Astrocyte (in vitro differentiated cells and primary cell): ENCODE measurements at regions not wholly inside any gene's neighbourhood (a gene's known extent, or its start where the extent isn't known, plus 50 kb on each side); places are given as distances from the start of the nearest gene placed in this dataset.

Experiments
- DNase-seq: peaks from one replicate; pipeline ENCODE4 v3.0.0-alpha.2; 2010; ENCODE audit warnings: low read depth
- FAIRE-seq: peaks from 2 replicates; lab custom pipeline; 2011; peaks lifted over from hg19 to GRCh38; lab: Jason Lieb, UNC
- H2AFZ ChIP-seq: 2 replicates; pipeline ENCODE4 v1.6.0; 2012; ENCODE audit warnings: low read depth, low read length, inconsistent platforms
- H3K27ac ChIP-seq: 2 replicates; pipeline ENCODE4 v1.5.1; 2011; ENCODE audit warnings: low read depth, low read length, inconsistent platforms
- H3K27me3 ChIP-seq: 2 replicates; pipeline ENCODE4 v1.6.0; 2011; ENCODE audit warnings: low read length, inconsistent platforms; ENCODE audit not compliant: insufficient read depth
- H3K36me3 ChIP-seq: 2 replicates; pipeline ENCODE4 v1.5.1; 2011; ENCODE audit warnings: low read length, inconsistent platforms; ENCODE audit not compliant: insufficient read depth
- H3K4me1 ChIP-seq: 2 replicates; pipeline ENCODE4 v1.5.1; 2011; ENCODE audit warnings: low read length, inconsistent platforms; ENCODE audit not compliant: insufficient read depth
- H3K4me2 ChIP-seq: 2 replicates; pipeline ENCODE4 v1.6.0; 2012; ENCODE audit warnings: low read length, inconsistent platforms
- H3K4me3 ChIP-seq: 2 replicates; pipeline ENCODE4 v1.5.1; 2011; ENCODE audit warnings: low read depth, mild to moderate bottlenecking, low read length, inconsistent platforms; ENCODE audit not compliant: insufficient read depth
- H3K79me2 ChIP-seq: 2 replicates; pipeline ENCODE4 v1.6.0; 2012; ENCODE audit warnings: mild to moderate bottlenecking, low read length, inconsistent platforms; ENCODE audit not compliant: insufficient read depth
- H3K9ac ChIP-seq: 2 replicates; pipeline ENCODE4 v1.6.0; 2012; ENCODE audit warnings: mild to moderate bottlenecking, low read length, inconsistent platforms
- H3K9me3 ChIP-seq: 2 replicates; pipeline ENCODE4 v1.5.1; 2012; ENCODE audit warnings: low read depth, mild to moderate bottlenecking, low read length, inconsistent platforms; ENCODE audit not compliant: insufficient read depth
- H4K20me1 ChIP-seq: 2 replicates; pipeline ENCODE4 v1.6.0; 2012; ENCODE audit warnings: low read length, inconsistent platforms; ENCODE audit not compliant: insufficient read depth
- H3K27ac Mint-ChIP-seq: one replicate; pipeline ENCODE4 v1.8.0; 2021; ENCODE audit warnings: mild to moderate bottlenecking, mixed read lengths; ENCODE audit not compliant: unreplicated experiment
- H3K27me3 Mint-ChIP-seq: one replicate; pipeline ENCODE4 v1.8.0; 2021; ENCODE audit warnings: low read depth, mixed read lengths; ENCODE audit not compliant: unreplicated experiment
- H3K36me3 Mint-ChIP-seq: one replicate; pipeline ENCODE4 v1.8.0; 2021; ENCODE audit warnings: low read depth, mixed read lengths; ENCODE audit not compliant: unreplicated experiment
- H3K4me1 Mint-ChIP-seq: one replicate; pipeline ENCODE4 v1.8.0; 2021; ENCODE audit warnings: low read depth, mixed read lengths; ENCODE audit not compliant: unreplicated experiment
- H3K4me3 Mint-ChIP-seq: one replicate; pipeline ENCODE4 v1.8.0; 2021; ENCODE audit warnings: mild to moderate bottlenecking, moderate library complexity, mixed read lengths; ENCODE audit not compliant: unreplicated experiment
- H3K9me3 Mint-ChIP-seq: one replicate; pipeline ENCODE4 v1.8.0; 2021; ENCODE audit warnings: mild to moderate bottlenecking, mixed read lengths; ENCODE audit not compliant: unreplicated experiment
- EZH2 ChIP-seq: IDR thresholded peaks from 2 replicates; pipeline ENCODE4 v1.6.1; 2012; ENCODE audit warnings: mild to moderate bottlenecking, low read length, inconsistent platforms; ENCODE audit not compliant: insufficient read depth
- TF ChIP-seq, protein P1 (sequence below): IDR thresholded peaks from 2 replicates; pipeline ENCODE4 v1.5.1; 2011; ENCODE audit warnings: low read depth, mild to moderate bottlenecking, inconsistent platforms, low read length, moderate library complexity; ENCODE audit not compliant: insufficient read depth

DNA sequence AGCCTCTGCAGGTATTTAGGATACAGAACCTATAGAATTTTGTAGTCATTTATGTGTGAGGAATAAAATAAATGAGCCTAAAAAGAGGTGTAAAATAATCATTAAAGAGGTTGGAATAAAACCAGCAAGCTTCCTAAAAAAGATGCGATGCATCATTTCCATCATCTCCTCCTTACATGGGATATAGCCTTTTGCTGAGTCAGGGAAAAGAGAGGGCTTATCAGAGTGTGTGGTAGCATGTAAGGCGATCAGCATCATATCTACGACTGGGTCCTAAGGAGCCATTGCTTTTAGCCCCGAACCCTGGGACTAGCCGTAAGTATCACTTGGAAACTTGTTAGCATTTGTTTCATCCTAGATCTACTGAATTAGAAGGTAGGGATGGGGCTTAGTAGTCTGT is 94.9 kb downstream of the DTWD1 start:
- Histone ChIP-seq H4K20me1 (no peaks in the 10 kb centered on the region), H3K36me3 (no peaks in the 10 kb centered on the region), H2AFZ (no peak overlapping the region), H3K4me3 (no peak overlapping the region), H3K27ac (no peak overlapping the region), H3K4me2 (no peak overlapping the region), H3K9me3 (no peaks in the 10 kb centered on the region), H3K27me3 (no peaks in the 10 kb centered on the region), H3K4me1 (no peaks in the 10 kb centered on the region), H3K79me2 (no peaks in the 10 kb centered on the region), H3K9ac (no peak overlapping the region)
- peaks cover 1% of the 10 kb centered on the region for H3K9me3 Mint-ChIP-seq
- no peaks in the 10 kb centered on the region for H3K36me3 Mint-ChIP-seq
- FAIRE-seq (no peak), DNase-seq (no peak)
- no peaks in the 10 kb centered on the region for H3K27me3 Mint-ChIP-seq
- TF ChIP-seq EZH2: no peak
- no peaks in the 10 kb centered on the region for H3K4me1 Mint-ChIP-seq
- no peak overlapping the region for H3K4me3 Mint-ChIP-seq
- no peak overlapping the region for H3K27ac Mint-ChIP-seq

DNA sequence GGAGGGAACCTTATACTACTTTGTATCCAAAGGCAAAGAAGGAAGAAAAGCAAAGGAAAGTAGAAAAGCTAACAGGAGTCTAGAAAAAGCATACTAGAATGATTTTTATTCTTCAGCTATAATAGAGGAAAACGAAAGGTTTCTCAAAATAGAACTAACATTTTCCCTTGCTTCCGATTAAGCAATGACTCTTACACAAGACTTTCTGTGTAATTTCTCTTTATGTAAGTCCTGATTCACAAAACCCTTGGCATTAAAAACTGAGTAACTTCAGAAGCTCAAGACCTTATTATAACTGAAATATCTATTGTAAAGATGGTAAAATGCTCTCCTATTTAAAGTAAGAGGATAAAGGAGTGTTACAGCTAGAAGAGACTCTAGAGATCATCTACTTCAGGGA is 97.4 kb downstream of the DTWD1 start:
- TF ChIP-seq, protein P1, sequence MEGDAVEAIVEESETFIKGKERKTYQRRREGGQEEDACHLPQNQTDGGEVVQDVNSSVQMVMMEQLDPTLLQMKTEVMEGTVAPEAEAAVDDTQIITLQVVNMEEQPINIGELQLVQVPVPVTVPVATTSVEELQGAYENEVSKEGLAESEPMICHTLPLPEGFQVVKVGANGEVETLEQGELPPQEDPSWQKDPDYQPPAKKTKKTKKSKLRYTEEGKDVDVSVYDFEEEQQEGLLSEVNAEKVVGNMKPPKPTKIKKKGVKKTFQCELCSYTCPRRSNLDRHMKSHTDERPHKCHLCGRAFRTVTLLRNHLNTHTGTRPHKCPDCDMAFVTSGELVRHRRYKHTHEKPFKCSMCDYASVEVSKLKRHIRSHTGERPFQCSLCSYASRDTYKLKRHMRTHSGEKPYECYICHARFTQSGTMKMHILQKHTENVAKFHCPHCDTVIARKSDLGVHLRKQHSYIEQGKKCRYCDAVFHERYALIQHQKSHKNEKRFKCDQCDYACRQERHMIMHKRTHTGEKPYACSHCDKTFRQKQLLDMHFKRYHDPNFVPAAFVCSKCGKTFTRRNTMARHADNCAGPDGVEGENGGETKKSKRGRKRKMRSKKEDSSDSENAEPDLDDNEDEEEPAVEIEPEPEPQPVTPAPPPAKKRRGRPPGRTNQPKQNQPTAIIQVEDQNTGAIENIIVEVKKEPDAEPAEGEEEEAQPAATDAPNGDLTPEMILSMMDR: no peak
- TF ChIP-seq EZH2: no peak
- no peak overlapping the region for H3K27ac Mint-ChIP-seq
- no peak overlapping the region for H3K4me3 ChIP-seq
- H3K9ac ChIP-seq: no peak overlapping the region
- H3K4me1 Mint-ChIP-seq: no peaks in the 10 kb centered on the region
- no peaks in the 10 kb centered on the region for H3K9me3 Mint-ChIP-seq
- no peak overlapping the region for H3K27ac ChIP-seq
- no peak for FAIRE-seq
- no peaks in the 10 kb centered on the region for H3K9me3 ChIP-seq
- no peak overlapping the region for H3K4me3 Mint-ChIP-seq
- no peaks in the 10 kb centered on the region for H3K4me1 ChIP-seq
- no peaks in the 10 kb centered on the region for H3K27me3 ChIP-seq
- no peaks in the 10 kb centered on the region for H3K27me3 Mint-ChIP-seq
- H3K36me3 ChIP-seq: no peaks in the 10 kb centered on the region
- H4K20me1 ChIP-seq: no peaks in the 10 kb centered on the region
- no peaks in the 10 kb centered on the region for H3K36me3 Mint-ChIP-seq
- H3K79me2 ChIP-seq: no peaks in the 10 kb centered on the region
- H2AFZ ChIP-seq: no peak overlapping the region
- H3K4me2 ChIP-seq: no peak overlapping the region
- DNase-seq: no peak

DNA sequence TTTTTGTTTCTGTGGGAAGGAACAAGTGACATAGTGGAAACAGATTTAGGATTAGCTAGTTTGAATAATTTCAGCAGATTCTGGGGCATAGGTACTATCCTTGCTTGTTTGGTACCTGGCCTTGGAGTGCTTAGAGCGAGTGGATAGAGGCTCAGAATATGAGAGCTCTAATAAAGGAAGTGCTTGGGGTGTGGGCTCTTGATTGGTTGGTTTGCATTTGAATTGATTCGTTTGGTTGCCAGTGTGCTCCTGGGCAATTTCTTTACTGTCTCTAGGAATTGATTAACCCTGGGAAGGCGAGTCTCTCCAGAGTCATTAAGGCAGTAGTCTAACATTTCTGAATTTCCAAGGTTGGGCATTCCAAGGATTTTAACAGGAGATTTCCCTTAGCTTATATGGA is 98.0 kb downstream of the DTWD1 start:
- FAIRE-seq (no peak), DNase-seq (no peak)
- H3K27me3 Mint-ChIP-seq: no peaks in the 10 kb centered on the region
- no peak overlapping the region for H3K4me2 ChIP-seq
- no peak overlapping the region for H3K27ac Mint-ChIP-seq
- no peaks in the 10 kb centered on the region for H4K20me1 ChIP-seq
- H3K36me3 ChIP-seq: no peaks in the 10 kb centered on the region
- H3K9me3 Mint-ChIP-seq: no peaks in the 10 kb centered on the region
- no peak overlapping the region for H3K27ac ChIP-seq
- H3K4me1 ChIP-seq: no peaks in the 10 kb centered on the region
- H3K27me3 ChIP-seq: no peaks in the 10 kb centered on the region
- no peaks in the 10 kb centered on the region for H3K79me2 ChIP-seq
- H3K4me3 ChIP-seq: no peak overlapping the region
- H3K36me3 Mint-ChIP-seq: no peaks in the 10 kb centered on the region
- H2AFZ ChIP-seq: no peak overlapping the region
- H3K9me3 ChIP-seq: no peaks in the 10 kb centered on the region
- TF ChIP-seq, protein P1: no peak
- TF ChIP-seq EZH2: no peak
- no peak overlapping the region for H3K9ac ChIP-seq
- H3K4me1 Mint-ChIP-seq: no peaks in the 10 kb centered on the region
- H3K4me3 Mint-ChIP-seq: no peak overlapping the region
